Testis (tissue), 2 donors: ENCODE measurements at regions not wholly inside any gene's neighbourhood (a gene's known extent, or its start where the extent isn't known, plus 50 kb on each side); places are given as distances from the start of the nearest gene placed in this dataset.

ENCODE experiments used
- DNase-seq: peaks from one replicate; pipeline ENCODE4 v3.0.0-alpha.2; 2019
- H3K27ac ChIP-seq, 2 donors: fragments of 200-600 bp; sonication (generic); one replicate each; pipeline ENCODE4 v1.5.1; 2019
- H3K27me3 ChIP-seq: fragments of 200-600 bp; sonication (generic); one replicate; pipeline ENCODE4 v1.5.1; 2019
- H3K36me3 ChIP-seq: fragments of 200-600 bp; sonication (generic); one replicate; pipeline ENCODE4 v1.5.1; 2017; ENCODE audit warnings: low read depth; ENCODE audit errors: missing control alignments
- H3K4me1 ChIP-seq: fragments of 200-600 bp; sonication (generic); one replicate; pipeline ENCODE4 v1.5.1; 2019
- H3K4me3 ChIP-seq, 2 donors: fragments of 200-600 bp; sonication (generic); one replicate each; pipeline ENCODE4 v1.5.1; 2017 to 2019
- H3K9me3 ChIP-seq: fragments of 200-600 bp; sonication (generic); one replicate; pipeline ENCODE4 v1.5.1; 2017
- CTCF ChIP-seq, 3 experiments: fragments of 450-650 bp in 2 of 3; fragments of 200-600 bp in 1 of 3; sonication (generic) in 1 of 3; IDR thresholded peaks; one replicate each; pipeline ENCODE4 v1.5.1; 2016 to 2019; ENCODE audit warnings: antibody characterized with exemption in 3 of 3, mild to moderate bottlenecking in 2 of 3, moderate library complexity in 1 of 3
- POLR2A ChIP-seq: fragments of 450-650 bp; IDR thresholded peaks from one replicate; pipeline ENCODE4 v1.6.1; 2017; ENCODE audit warnings: antibody characterized with exemption, mild to moderate bottlenecking, moderate library complexity
- WGBS, 2 donors: methylation state at CpG; one replicate each; pipeline ENCODE4 v1.1.5; 2018; 5-methylcytosine and 5-hydroxymethylcytosine counted together
- intact Hi-C: fragments of 100-400 bp; cut with DNase I; formaldehyde crosslinking; loops from one replicate; pipeline ENCODE4 v1.15.1; 2023; ENCODE audit warnings: low total_unique reads

- Histone ChIP-seq H3K27me3 (no peaks in the 10 kb centered on the region), H3K4me1 (no peaks in the 10 kb centered on the region), H3K27ac (no peak overlapping the region), H3K4me3 (no peak overlapping the region), H3K36me3 (no peaks in the 10 kb centered on the region), H3K9me3 (no peaks in the 10 kb centered on the region)
- intact Hi-C loops: no loop called here
- 38 to 42% methylated on average over 1 of the region's 1 CpG for WGBS, 2 donors
- DNase-seq: no peak
- TF ChIP-seq CTCF (IDR thresholded peaks at IDR 0.05) (no peak), POLR2A (no peak)
Measured at GRCh38 chr1:58403894-58404293, 142.6 kb downstream of the OMA1 start.

- Histone ChIP-seq H3K4me3 (no peak overlapping the region), H3K4me1 (no peaks in the 10 kb centered on the region), H3K36me3 (no peaks in the 10 kb centered on the region), H3K27me3 (no peaks in the 10 kb centered on the region), H3K27ac (no peak overlapping the region), H3K9me3 (no peaks in the 10 kb centered on the region)
- intact Hi-C loops: no loop called here
- TF ChIP-seq CTCF (IDR thresholded peaks at IDR 0.05): no peak
- WGBS, 2 donors: 72 to 74% methylated on average over 6 of the region's 6 CpGs
- DNase-seq: no peak
Measured at GRCh38 chr1:58402444-58402843, 144.1 kb downstream of the OMA1 start.

- H3K36me3 ChIP-seq: no peaks in the 10 kb centered on the region
- no peaks in the 10 kb centered on the region for H3K9me3 ChIP-seq
- no peak overlapping the region for H3K27ac ChIP-seq
- no peak overlapping the region for H3K4me3 ChIP-seq
- no peaks in the 10 kb centered on the region for H3K27me3 ChIP-seq
- WGBS, 2 donors: 51 to 75% methylated on average over 6 of the region's 6 CpGs
- TF ChIP-seq POLR2A (no peak), CTCF (IDR thresholded peaks at IDR 0.05) (no peak)
- H3K4me1 ChIP-seq: no peaks in the 10 kb centered on the region
- no peak for DNase-seq
- intact Hi-C loops: no loop called here
Measured at GRCh38 chr1:58401991-58402390, 144.5 kb downstream of the OMA1 start.

DNA sequence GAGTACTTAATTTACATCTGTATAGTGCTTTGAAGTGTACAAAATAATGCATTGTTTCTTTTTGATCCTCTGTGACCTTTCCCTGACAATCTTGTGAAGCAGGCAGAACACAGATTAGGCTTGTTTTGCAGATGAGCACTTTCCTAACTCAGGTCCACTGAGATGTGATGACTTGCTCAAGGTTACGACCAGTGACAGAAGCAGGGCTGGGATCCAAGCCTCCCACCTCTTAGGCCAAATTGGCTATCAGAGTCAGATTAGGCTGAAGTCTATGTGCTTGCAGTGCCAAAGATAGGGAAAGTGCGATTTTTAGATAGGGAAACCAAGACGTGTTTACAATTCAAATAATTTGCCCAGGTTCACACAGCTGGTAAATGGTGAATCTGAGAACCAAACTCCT lies 147.3 kb downstream of the OMA1 start:
- H3K36me3 ChIP-seq: no peaks in the 10 kb centered on the region
- no peak for DNase-seq
- intact Hi-C loops: no loop called here
- no peaks in the 10 kb centered on the region for H3K27me3 ChIP-seq
- H3K9me3 ChIP-seq: no peaks in the 10 kb centered on the region
- no peaks in the 10 kb centered on the region for H3K4me1 ChIP-seq
- H3K27ac ChIP-seq: no peak overlapping the region
- TF ChIP-seq CTCF (IDR thresholded peaks at IDR 0.05): no peak
- no peak for TF ChIP-seq POLR2A
- H3K4me3 ChIP-seq: no peak overlapping the region
- 61 to 71% methylated on average over 3 of the region's 3 CpGs for WGBS, 2 donors

DNA sequence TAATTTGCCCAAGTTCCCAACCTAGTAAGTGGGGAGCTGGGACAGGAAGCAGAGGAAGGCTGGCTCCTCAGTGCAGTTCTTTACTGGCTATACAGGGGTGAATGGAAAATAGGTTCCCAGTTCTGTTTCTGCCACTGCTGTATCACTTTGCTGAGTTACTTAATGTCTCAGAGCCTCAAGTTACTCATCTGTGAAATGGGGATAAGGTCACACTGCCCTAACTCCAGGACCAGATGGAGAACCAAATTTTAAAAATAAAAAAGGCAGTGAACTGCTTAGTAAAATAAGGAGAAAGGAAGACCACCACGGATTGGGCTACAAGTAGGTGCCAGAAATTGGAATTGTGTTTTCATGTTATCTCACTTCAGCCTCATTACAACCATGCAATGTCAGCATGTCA lies 147.8 kb downstream of the OMA1 start:
- intact Hi-C loops: no loop called here
- no peaks in the 10 kb centered on the region for H3K9me3 ChIP-seq
- no peak overlapping the region for H3K27ac ChIP-seq
- 61 to 67% methylated on average over 1 of the region's 1 CpG for WGBS, 2 donors
- DNase-seq: no peak
- no peaks in the 10 kb centered on the region for H3K27me3 ChIP-seq
- H3K36me3 ChIP-seq: no peaks in the 10 kb centered on the region
- H3K4me3 ChIP-seq: no peak overlapping the region
- H3K4me1 ChIP-seq: no peaks in the 10 kb centered on the region
- TF ChIP-seq POLR2A: no peak
- no peak for TF ChIP-seq CTCF (IDR thresholded peaks at IDR 0.05)
